Naive thymus-derived CD4-positive, alpha-beta T cell (primary cell): ENCODE measurements at regions not wholly inside any gene's neighbourhood (a gene's known extent, or its start where the extent isn't known, plus 50 kb on each side); places are given as distances from the start of the nearest gene placed in this dataset.

ENCODE experiments used
- ATAC-seq: fragments of 150-1000 bp; cut with Tn5 transposase; 2 replicates; pipeline ENCODE4 v1.10.0; 2021; ENCODE audit warnings: mild to moderate bottlenecking, moderate library complexity
- CTCF ChIA-PET: fragments of 350-600 bp; sonication (Branson Sonifier 250); formaldehyde crosslinking; loops from one replicate; lab custom pipeline; 2021; ENCODE audit warnings: antibody characterized with exemption; lab: Charles Lee
- POLR2A ChIA-PET: fragments of 350-600 bp; sonication (Branson Sonifier 250); formaldehyde crosslinking; loops from one replicate; lab custom pipeline; 2021; ENCODE audit warnings: antibody characterized with exemption, inconsistent platforms; lab: Charles Lee
- DNase-seq, 9 donors: peaks; one replicate each; pipeline versions ENCODE4 v3.0.0 to v3.0.0-alpha.2; 2020 to 2022; ENCODE audit warnings: mixed read lengths in 1 of 9
- H3K27ac ChIP-seq: one replicate; pipeline ENCODE4 v1.7.0; 2013; ENCODE audit warnings: mild to moderate bottlenecking, low read depth, low read length, moderate library complexity
- H3K27me3 ChIP-seq, 2 donors: one replicate each; pipeline ENCODE4 v1.7.0; 2013; ENCODE audit warnings: low read length in 2 of 2, mild to moderate bottlenecking in 2 of 2, moderate library complexity in 2 of 2; ENCODE audit not compliant: control insufficient read depth in 2 of 2, insufficient read depth in 2 of 2
- H3K36me3 ChIP-seq, 3 experiments: 1 replicate in 2 of 3; 2 replicates in 1 of 3; pipeline ENCODE4 v1.7.0; 2013; ENCODE audit warnings: low read length in 3 of 3, mild to moderate bottlenecking in 3 of 3, moderate library complexity in 1 of 3; ENCODE audit not compliant: insufficient read depth in 3 of 3, control insufficient read depth in 2 of 3
- H3K4me1 ChIP-seq, 2 donors: one replicate each; pipeline ENCODE4 v1.7.0; 2013; ENCODE audit warnings: low read length in 2 of 2, mild to moderate bottlenecking in 2 of 2, moderate library complexity in 1 of 2; ENCODE audit not compliant: control insufficient read depth in 2 of 2, insufficient read depth in 2 of 2
- H3K4me3 ChIP-seq: 2 replicates; pipeline ENCODE4 v1.7.0; 2013; ENCODE audit warnings: mild to moderate bottlenecking, low read length
- H3K9me3 ChIP-seq, 3 experiments: 1 replicate in 2 of 3; 2 replicates in 1 of 3; pipeline ENCODE4 v1.7.0; 2013; ENCODE audit warnings: low read length in 3 of 3; ENCODE audit not compliant: control insufficient read depth in 2 of 3
- H3K27ac Mint-ChIP-seq, 9 donors: one replicate each; pipeline ENCODE4 v1.8.0; 2020 to 2022; ENCODE audit warnings: mixed read lengths in 9 of 9, mild to moderate bottlenecking in 8 of 9, moderate library complexity in 5 of 9, inconsistent platforms in 2 of 9
- H3K27me3 Mint-ChIP-seq, 5 donors: one replicate each; pipeline ENCODE4 v1.8.0; 2021 to 2022; ENCODE audit warnings: mixed read lengths in 5 of 5, mild to moderate bottlenecking in 1 of 5
- H3K36me3 Mint-ChIP-seq, 5 donors: one replicate each; pipeline ENCODE4 v1.8.0; 2020 to 2022; ENCODE audit warnings: mixed read lengths in 5 of 5, mild to moderate bottlenecking in 3 of 5, inconsistent platforms in 1 of 5
- H3K4me1 Mint-ChIP-seq, 7 donors: one replicate each; pipeline ENCODE4 v1.8.0; 2020 to 2022; ENCODE audit warnings: mixed read lengths in 7 of 7, mild to moderate bottlenecking in 3 of 7, inconsistent platforms in 1 of 7
- H3K4me3 Mint-ChIP-seq, 10 donors: one replicate each; pipeline ENCODE4 v1.8.0; 2020 to 2022; ENCODE audit warnings: mild to moderate bottlenecking in 10 of 10, mixed read lengths in 10 of 10, moderate library complexity in 6 of 10, inconsistent platforms in 2 of 10
- H3K9me3 Mint-ChIP-seq, 11 donors: one replicate each; pipeline ENCODE4 v1.8.0; 2020 to 2022; ENCODE audit warnings: mixed read lengths in 11 of 11, mild to moderate bottlenecking in 4 of 11, inconsistent platforms in 1 of 11, moderate library complexity in 1 of 11
- intact Hi-C, 2 donors: fragments of 100-400 bp; cut with micrococcal nuclease; formaldehyde crosslinking; loops; one replicate each; pipeline ENCODE4 v1.15.1; 2023

- Histone ChIP-seq H3K9me3 (no peaks in the 10 kb centered on the region), H3K27ac (no peak overlapping the region), H3K4me3 (no peak overlapping the region), H3K36me3 (no peaks in the 10 kb centered on the region), H3K27me3 (no peaks in the 10 kb centered on the region), H3K4me1 (no peaks in the 10 kb centered on the region)
- Mint-ChIP-seq H3K36me3 (no peaks in the 10 kb centered on the region), H3K27ac (no peak overlapping the region), H3K4me3 (no peak overlapping the region), H3K27me3 (peaks cover 0 to 2% (median 0%) of the 10 kb centered on the region in 5 donors), H3K4me1 (peaks cover 2 to 15% (median 14%) of the 10 kb centered on the region in 7 donors), H3K9me3 (peaks cover 0 to 4% (median 0%) of the 10 kb centered on the region in 11 donors)
- intact Hi-C loops: no loop called here
- CTCF ChIA-PET: no interaction called here
- POLR2A ChIA-PET: no interaction called here
- DNase-seq (no peak), ATAC-seq (no peak)
Observed at GRCh38 chr2:172361360-172361759, 66.0 kb upstream of the ITGA6 start.

- no peaks in the 10 kb centered on the region for H3K9me3 ChIP-seq
- ChIA-PET POLR2A (no interaction called here), CTCF (no interaction called here)
- peaks cover 2 to 15% (median 12%) of the 10 kb centered on the region in 7 donors for H3K4me1 Mint-ChIP-seq
- no peaks in the 10 kb centered on the region for H3K36me3 Mint-ChIP-seq
- intact Hi-C loops: no loop called here
- DNase-seq: no peak
- no peak overlapping the region for H3K27ac Mint-ChIP-seq
- H3K27me3 Mint-ChIP-seq: peaks cover 0 to 2% (median 0%) of the 10 kb centered on the region in 5 donors
- no peak for ATAC-seq
- H3K36me3 ChIP-seq: no peaks in the 10 kb centered on the region
- H3K27ac ChIP-seq: no peak overlapping the region
- no peaks in the 10 kb centered on the region for H3K27me3 ChIP-seq
- no peak overlapping the region for H3K4me3 ChIP-seq
- no peaks in the 10 kb centered on the region for H3K4me1 ChIP-seq
- peaks cover 0 to 3% (median 0%) of the 10 kb centered on the region in 11 donors for H3K9me3 Mint-ChIP-seq
- no peak overlapping the region for H3K4me3 Mint-ChIP-seq
Observed at GRCh38 chr2:172361840-172362239, 65.5 kb upstream of the ITGA6 start.

GRCh38 chr2:172364261-172364660 lies 63.1 kb upstream of the ITGA6 start:
- DNase-seq (no peak), ATAC-seq (no peak)
- ChIA-PET CTCF (no interaction called here), POLR2A (no interaction called here)
- Mint-ChIP-seq H3K36me3 (peaks cover 0 to 6% (median 4%) of the 10 kb centered on the region in 5 donors), H3K4me3 (no peak overlapping the region), H3K9me3 (peaks cover 0 to 13% (median 8%) of the 10 kb centered on the region in 11 donors), H3K27me3 (no peaks in the 10 kb centered on the region), H3K27ac (peak overlapping the region in 1 of 9 donors; percentile 46), H3K4me1 (peaks cover 0 to 2% (median 0%) of the 10 kb centered on the region in 7 donors)
- intact Hi-C loops: no loop called here
- Histone ChIP-seq H3K4me3 (no peak overlapping the region), H3K36me3 (no peaks in the 10 kb centered on the region), H3K4me1 (no peaks in the 10 kb centered on the region), H3K27me3 (no peaks in the 10 kb centered on the region), H3K27ac (no peak overlapping the region), H3K9me3 (peaks cover 0 to 6% (median 0%) of the 10 kb centered on the region in 3 experiments)

GRCh38 chr2:172366596-172367150 lies 60.7 kb upstream of the ITGA6 start:
- Mint-ChIP-seq H3K27me3 (peaks cover 0 to 3% (median 0%) of the 10 kb centered on the region in 5 donors), H3K27ac (no peak overlapping the region), H3K4me3 (no peak overlapping the region), H3K9me3 (peaks cover 2 to 22% (median 10%) of the 10 kb centered on the region in 11 donors), H3K4me1 (peaks cover 0 to 10% (median 0%) of the 10 kb centered on the region in 7 donors), H3K36me3 (peaks cover 0 to 9% (median 4%) of the 10 kb centered on the region in 5 donors)
- DNase-seq: no peak
- CTCF ChIA-PET: no interaction called here
- Histone ChIP-seq H3K4me3 (no peak overlapping the region), H3K27ac (no peak overlapping the region), H3K27me3 (no peaks in the 10 kb centered on the region), H3K36me3 (no peaks in the 10 kb centered on the region), H3K9me3 (peaks cover 0 to 6% (median 0%) of the 10 kb centered on the region in 3 experiments), H3K4me1 (no peaks in the 10 kb centered on the region)
- no peak for ATAC-seq
- intact Hi-C loops: no loop called here
- POLR2A ChIA-PET: no interaction called here

- DNase-seq: no peak
- Mint-ChIP-seq H3K27me3 (peaks cover 0 to 9% (median 0%) of the 10 kb centered on the region in 5 donors), H3K4me3 (no peak overlapping the region), H3K4me1 (peaks cover 0 to 10% (median 0%) of the 10 kb centered on the region in 7 donors), H3K36me3 (peaks cover 0 to 9% (median 4%) of the 10 kb centered on the region in 5 donors), H3K9me3 (peaks cover 2 to 22% (median 10%) of the 10 kb centered on the region in 11 donors), H3K27ac (no peak overlapping the region)
- H3K36me3 ChIP-seq: no peaks in the 10 kb centered on the region
- ChIA-PET POLR2A (no interaction called here), CTCF (no interaction called here)
- no peaks in the 10 kb centered on the region for H3K27me3 ChIP-seq
- no peak for ATAC-seq
- intact Hi-C loops: no loop called here
- H3K9me3 ChIP-seq: peaks cover 0 to 6% (median 0%) of the 10 kb centered on the region in 3 experiments
- H3K4me1 ChIP-seq: no peaks in the 10 kb centered on the region
- H3K27ac ChIP-seq: no peak overlapping the region
- H3K4me3 ChIP-seq: no peak overlapping the region
Observed at GRCh38 chr2:172370821-172371455, 56.4 kb upstream of the ITGA6 start.

- Histone ChIP-seq H3K27ac (no peak overlapping the region), H3K4me3 (no peak overlapping the region), H3K9me3 (peaks cover 0 to 6% (median 0%) of the 10 kb centered on the region in 3 experiments), H3K27me3 (no peaks in the 10 kb centered on the region), H3K36me3 (no peaks in the 10 kb centered on the region), H3K4me1 (no peaks in the 10 kb centered on the region)
- intact Hi-C loops: no loop called here
- ATAC-seq (no peak), DNase-seq (no peak)
- POLR2A ChIA-PET: no interaction called here
- Mint-ChIP-seq H3K4me1 (peaks cover 0 to 10% (median 0%) of the 10 kb centered on the region in 7 donors), H3K27ac (no peak overlapping the region), H3K9me3 (peaks cover 2 to 22% (median 10%) of the 10 kb centered on the region in 11 donors), H3K27me3 (peaks cover 0 to 9% (median 0%) of the 10 kb centered on the region in 5 donors), H3K4me3 (no peak overlapping the region), H3K36me3 (peaks cover 0 to 9% (median 4%) of the 10 kb centered on the region in 5 donors)
- CTCF ChIA-PET: interaction anchor here (0.8 to 0.9 kb wide), 2 partner anchors 15 to 80 kb away, joined by 4 read pairs; no protein-coding TSS in a partner anchor
Observed at GRCh38 chr2:172372436-172372835, 55.0 kb upstream of the ITGA6 start.
